Jurkat, Clone E6-1 (cell line): ENCODE measurements at regions not wholly inside any gene's neighbourhood (a gene's known extent, or its start where the extent isn't known, plus 50 kb on each side); places are given as distances from the start of the nearest gene placed in this dataset.

Experiments used
- DNase-seq: peaks from one replicate; pipeline ENCODE4 v3.0.0-alpha.2; 2011; ENCODE audit warnings: low read depth, low spot score
- H3K4me3 ChIP-seq: 2 replicates; pipeline ENCODE4 v1.5.1; 2011; ENCODE audit warnings: mild to moderate bottlenecking, low read length, control low read depth, moderate library complexity

DNA sequence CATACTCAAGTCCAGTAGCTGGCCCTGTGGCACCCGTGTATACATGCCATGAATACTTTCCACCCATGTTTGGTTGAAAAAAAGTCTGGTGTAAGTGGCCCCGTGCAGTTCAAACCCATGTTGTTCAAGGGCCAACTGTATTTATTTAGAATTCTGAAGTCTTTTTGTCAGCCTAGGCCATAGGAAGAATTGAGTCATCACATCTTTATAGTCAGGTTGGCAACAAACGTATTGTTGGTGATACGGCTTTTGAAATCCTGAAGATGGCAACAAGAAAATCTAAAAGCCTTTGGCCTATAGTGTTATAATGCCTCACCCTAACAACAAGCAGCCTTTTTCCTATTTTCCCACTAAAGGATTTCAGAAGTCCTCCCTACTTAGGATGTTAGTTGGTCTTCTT, 363.6 kb downstream of the PLPP3 start:
- DNase-seq: no peak
- no peak overlapping the region for H3K4me3 ChIP-seq

DNA sequence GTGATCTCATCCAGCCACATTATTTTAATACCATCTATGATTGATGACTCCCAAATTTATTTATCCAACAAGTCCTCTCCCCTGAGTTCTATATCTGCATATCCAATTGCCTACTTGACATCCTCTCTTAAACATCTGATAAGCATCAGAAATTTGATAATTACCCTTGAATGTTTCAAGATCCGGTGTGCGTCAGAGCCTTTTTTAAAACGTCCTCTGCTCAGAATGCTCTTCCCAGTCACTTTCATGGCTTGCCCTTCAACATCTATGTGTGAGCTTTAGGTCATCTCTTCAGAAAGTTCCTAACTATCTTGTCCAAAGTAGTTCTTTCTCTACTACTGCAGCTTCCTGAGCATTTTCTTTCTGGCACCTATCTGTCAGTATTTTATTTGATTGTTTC, 364.3 kb downstream of the PLPP3 start:
- no peak for DNase-seq
- H3K4me3 ChIP-seq: no peak overlapping the region

- H3K4me3 ChIP-seq: no peak overlapping the region
Measured at GRCh38 chr1:56213068-56213467, 366.3 kb downstream of the PLPP3 start.

DNA sequence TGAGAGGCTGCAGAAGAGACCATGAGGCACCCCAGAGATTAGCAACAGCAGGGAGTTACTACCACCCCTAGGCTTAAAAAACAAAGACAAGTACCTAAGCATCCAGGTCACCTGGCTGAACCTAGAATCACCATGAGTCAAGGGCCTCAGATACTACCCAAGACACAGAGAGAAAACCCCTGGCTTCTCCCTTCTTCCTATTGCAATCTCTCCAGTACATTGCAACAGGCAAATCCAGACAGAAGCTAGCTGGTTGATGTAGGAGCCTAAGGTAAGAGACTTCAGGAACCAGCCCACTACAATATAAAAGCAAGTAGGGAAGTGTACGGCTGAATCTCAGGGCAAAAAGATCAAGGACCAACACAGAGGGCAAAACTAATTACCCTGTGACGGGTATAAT, 367.2 kb downstream of the PLPP3 start:
- DNase-seq: no peak
- H3K4me3 ChIP-seq: no peak overlapping the region

More at GRCh38 chr1:56213068-56213467, 366.3 kb downstream of the PLPP3 start:
- DNase-seq: no peak

DNA sequence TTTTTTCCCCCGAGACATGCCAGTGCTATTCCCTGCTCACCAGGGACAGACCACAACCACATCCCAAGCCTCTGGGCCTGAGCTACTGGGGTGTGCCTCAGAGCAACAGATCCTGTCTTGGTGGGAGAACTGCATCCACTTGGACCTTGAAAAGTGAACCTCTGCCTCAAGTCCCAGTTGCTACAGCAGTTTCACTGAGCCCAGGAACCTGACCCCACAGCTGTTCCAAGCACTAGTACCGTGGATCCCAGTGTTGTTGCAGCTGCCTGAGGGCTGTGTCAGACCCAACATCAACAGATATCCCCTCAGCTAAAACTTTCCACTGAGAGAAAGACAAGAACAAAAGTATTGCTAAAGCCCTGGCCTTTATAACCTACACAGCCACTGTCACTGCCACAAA, 373.0 kb downstream of the PLPP3 start:
- no peak for DNase-seq
- no peak overlapping the region for H3K4me3 ChIP-seq

GRCh38 chr1:56204206-56204605, 375.2 kb downstream of the PLPP3 start:
- no peak overlapping the region for H3K4me3 ChIP-seq
- DNase-seq: no peak

- no peak overlapping the region for H3K4me3 ChIP-seq
- peak; percentile 3 for DNase-seq
Measured at GRCh38 chr1:56202796-56203492, 376.4 kb downstream of the PLPP3 start.

GRCh38 chr1:56202186-56202585, 377.2 kb downstream of the PLPP3 start:
- H3K4me3 ChIP-seq: no peak overlapping the region
- DNase-seq: no peak

DNA sequence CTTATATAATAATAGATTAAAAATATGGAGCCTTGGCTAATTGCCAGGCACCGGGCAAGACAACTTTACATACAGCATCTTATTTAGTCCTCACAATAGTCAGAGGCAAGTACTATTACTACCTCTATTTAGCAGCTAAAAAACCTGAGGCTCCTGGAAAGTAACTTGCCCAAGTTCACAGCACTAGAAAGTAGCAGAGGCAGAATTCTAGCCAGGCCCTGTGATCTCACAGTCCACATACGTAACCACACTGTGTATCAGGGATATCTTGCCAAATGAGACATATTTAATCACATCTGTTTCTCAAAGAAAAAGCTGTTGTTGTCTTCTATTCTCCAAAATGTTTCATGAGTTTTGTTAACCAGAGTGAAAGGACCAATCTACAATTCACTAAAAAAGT, 378.5 kb downstream of the PLPP3 start:
- no peak overlapping the region for H3K4me3 ChIP-seq
- no peak for DNase-seq

DNA sequence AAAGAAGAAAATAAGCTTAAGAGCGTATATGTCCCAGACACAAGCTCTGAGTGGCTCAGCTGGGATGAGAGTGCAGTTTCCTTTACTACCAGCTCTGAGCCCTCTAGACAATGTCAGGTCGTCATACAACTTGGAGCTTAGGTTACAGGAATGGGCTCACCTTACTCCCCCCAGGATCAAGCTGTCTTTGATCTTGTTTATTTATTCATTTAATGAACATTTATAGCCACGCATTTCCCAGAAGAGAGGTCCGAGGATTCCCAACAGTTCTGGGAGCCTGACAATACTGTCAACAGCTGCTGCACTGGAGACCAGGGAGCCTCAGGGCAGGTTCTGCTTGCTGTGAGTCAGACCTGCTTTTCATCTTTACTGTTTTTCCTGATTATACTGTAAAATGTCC, 378.9 kb downstream of the PLPP3 start:
- H3K4me3 ChIP-seq: no peak overlapping the region
- no peak for DNase-seq

DNA sequence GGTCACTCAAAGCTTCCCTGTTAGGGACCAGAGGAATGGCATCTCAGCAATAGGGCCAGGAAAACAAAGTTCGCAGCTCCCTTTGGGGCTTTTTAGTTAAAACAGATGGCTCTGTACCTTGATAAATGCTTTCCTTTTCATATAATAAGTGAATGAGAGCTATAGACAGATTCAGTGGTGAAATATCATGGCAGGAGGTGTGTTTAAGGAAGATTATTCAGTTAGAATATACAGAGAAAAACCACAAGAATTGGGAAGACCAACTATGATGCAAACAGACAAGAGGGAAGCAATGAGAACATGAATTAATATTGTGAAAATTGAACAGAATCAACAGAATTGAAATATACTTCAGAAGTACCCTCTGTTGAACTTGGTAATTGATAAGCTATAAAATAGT, 379.4 kb downstream of the PLPP3 start:
- no peak overlapping the region for H3K4me3 ChIP-seq
- no peak for DNase-seq

DNA sequence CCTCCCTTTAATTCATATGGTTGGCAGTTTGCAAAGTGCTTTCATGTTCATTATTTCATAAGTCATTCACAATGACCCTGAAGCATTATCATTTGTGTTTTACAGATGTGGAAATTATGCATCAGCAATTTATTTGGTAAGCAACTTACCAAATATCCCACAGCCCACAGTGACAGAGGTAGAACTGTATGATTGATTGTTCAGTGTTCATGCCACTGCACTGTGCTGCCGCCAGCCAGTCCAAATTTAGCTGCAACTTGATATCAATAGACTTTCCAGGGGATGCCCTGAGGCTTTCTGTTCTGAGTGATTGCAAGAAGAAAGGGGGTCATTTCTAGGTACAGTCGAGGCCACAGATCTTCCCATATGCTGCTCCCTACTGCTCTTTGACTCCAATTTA, 380.3 kb downstream of the PLPP3 start:
- H3K4me3 ChIP-seq: no peak overlapping the region
- DNase-seq: no peak

- DNase-seq: no peak
- H3K4me3 ChIP-seq: no peak overlapping the region
Measured at GRCh38 chr1:56197946-56198345, 381.4 kb downstream of the PLPP3 start.

- no peak overlapping the region for H3K4me3 ChIP-seq
- DNase-seq: no peak
Measured at GRCh38 chr1:56196839-56197238, 382.5 kb downstream of the PLPP3 start.

DNA sequence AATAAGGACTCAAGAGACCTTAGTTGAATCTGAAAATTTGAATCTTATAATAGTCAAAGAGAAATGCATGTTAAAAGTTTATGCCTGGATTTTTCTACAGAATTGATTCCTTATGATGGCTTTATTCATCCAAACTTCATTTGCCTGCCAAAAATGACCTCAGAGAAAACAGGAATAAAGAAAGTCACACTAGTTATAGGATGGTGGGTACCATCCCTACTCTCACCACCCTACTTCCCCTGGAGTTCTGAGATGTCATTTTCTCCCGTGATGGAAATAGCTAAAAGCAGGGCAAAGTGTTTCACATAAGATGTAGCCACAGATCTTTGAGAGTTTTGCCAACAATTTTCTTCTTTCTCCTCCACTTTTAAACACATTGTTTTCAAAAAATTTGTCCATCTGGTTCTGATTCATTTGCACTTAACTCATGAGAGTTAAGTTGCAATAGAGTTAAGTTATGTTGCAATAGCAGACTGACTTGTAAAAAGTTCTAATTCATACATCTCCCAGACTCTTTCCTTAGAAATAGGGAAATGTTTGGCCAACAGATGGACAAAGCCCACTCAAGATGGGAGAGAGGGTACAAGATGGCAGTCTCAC, 384.6 kb downstream of the PLPP3 start:
- no peak for DNase-seq
- H3K4me3 ChIP-seq: no peak overlapping the region

DNA sequence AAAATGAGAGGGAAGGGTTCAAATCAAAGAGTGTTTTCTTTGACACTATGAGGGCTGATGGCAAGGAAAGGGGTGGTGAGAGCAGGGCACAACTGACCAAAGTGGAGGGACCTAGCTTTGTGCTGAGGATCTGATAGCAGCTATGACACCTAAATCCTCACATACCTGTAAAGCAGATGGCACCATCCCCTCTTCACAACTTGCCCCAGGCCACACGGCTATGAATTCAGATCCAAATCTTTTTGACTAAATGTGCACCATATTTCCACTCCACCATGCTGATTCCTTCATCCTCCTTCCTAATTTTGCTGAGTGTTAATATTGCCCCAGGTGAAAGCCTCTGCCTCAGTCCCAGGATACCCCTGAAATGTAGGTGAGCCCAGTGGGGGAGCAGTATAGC, 385.7 kb downstream of the PLPP3 start:
- H3K4me3 ChIP-seq: no peak overlapping the region
- DNase-seq: no peak

DNA sequence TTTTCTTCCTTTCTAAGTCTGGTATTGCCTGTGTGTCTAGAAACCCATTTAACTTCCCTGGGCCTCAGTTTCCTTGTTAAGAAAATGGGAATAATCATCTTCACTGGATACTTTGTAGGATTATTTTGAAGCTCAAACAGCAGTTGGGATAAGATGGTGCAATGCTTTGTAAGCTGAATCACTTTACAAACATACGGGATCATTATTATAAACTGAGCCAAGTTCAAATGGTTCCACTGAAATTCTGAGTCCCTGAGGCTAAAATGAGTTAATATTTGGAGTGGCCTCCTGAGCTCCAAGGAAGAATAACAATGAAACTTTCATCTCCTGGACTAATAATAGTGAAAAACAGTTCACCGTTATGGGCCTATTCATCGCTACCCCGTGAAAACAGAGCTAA, 388.0 kb downstream of the PLPP3 start:
- DNase-seq: no peak
- H3K4me3 ChIP-seq: no peak overlapping the region

- H3K4me3 ChIP-seq: no peak overlapping the region
- DNase-seq: no peak
Measured at GRCh38 chr1:56190806-56191365, 388.5 kb downstream of the PLPP3 start.

- H3K4me3 ChIP-seq: no peak overlapping the region
- DNase-seq: no peak
Measured at GRCh38 chr1:56189946-56190805, 389.2 kb downstream of the PLPP3 start.

DNA sequence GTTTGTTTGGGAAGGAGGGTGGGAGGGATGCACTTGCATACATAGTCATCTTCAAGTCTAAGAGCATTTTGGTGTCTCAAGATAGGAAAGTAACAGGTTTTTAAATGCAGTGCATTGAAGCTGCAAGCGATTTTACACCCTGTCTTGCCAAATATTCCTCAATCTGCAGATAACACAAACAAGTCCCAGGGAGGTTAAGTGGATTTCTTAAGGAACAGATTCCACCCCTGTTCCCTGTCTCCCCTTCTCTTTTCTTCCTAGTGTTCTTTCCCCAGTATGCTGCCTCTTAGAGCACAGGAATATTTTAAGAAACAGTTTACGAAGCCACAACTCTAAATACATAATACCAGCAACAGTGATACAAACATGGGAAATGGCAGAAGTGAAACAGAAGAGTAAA, 389.9 kb downstream of the PLPP3 start:
- H3K4me3 ChIP-seq: no peak overlapping the region
- no peak for DNase-seq
